GM12878 (cell line): ENCODE measurements at regions not wholly inside any gene's neighbourhood (a gene's known extent, or its start where the extent isn't known, plus 50 kb on each side); places are given as distances from the start of the nearest gene placed in this dataset.

Experiments
- ATAC-seq: fragments of 200-7000 bp; cut with Tn5 transposase; 3 replicates; pipeline ENCODE4 v1.9.1; 2020; ENCODE audit warnings: mild to moderate bottlenecking, moderate library complexity
- BruUV-seq: library from RNA; stranded (reverse); fragments of 400-500 nt; replicated peaks from 2 replicates; lab custom pipeline; 2021; lab: Mats Ljungman, UMichigan
- CTCF ChIA-PET: fragments of 300-600 bp; sonication (Branson Sonifier 250); formaldehyde crosslinking; extraction: SDS; loops from one replicate; lab custom pipeline; 2021; ENCODE audit warnings: inconsistent platforms; lab: Yijun Ruan, JAX
- POLR2A ChIA-PET: fragments of 350-600 bp; formaldehyde crosslinking; extraction: SDS; loops from one replicate; lab custom pipeline; 2021; ENCODE audit warnings: inconsistent platforms; lab: Charles Lee
- RAD21 ChIA-PET: fragments of 300-600 bp; sonication (Branson Sonifier 250); formaldehyde crosslinking; loops from one replicate; lab custom pipeline; 2023; ENCODE audit warnings: antibody characterized with exemption; ENCODE audit not compliant: unreplicated experiment; lab: Charles Lee
- SMC1A ChIA-PET: fragments of 300-600 bp; sonication (Branson Sonifier 250); formaldehyde crosslinking; loops from one replicate; lab custom pipeline; 2023; ENCODE audit not compliant: unreplicated experiment, uncharacterized antibody; lab: Charles Lee
- DNase-seq: peaks from one replicate; pipeline ENCODE4 v3.0.0-alpha.2; 2011; ENCODE audit warnings: low read depth, low spot score
- FAIRE-seq: peaks from 3 replicates; lab custom pipeline; 2011; peaks lifted over from hg19 to GRCh38; lab: Jason Lieb, UNC
- H2AFZ ChIP-seq: 2 replicates; pipeline ENCODE4 v1.6.0; 2011; ENCODE audit warnings: low read depth, low read length, control low read depth; ENCODE audit not compliant: control insufficient read depth
- H3K27ac ChIP-seq: 2 replicates; pipeline ENCODE4 v1.5.1; 2011; ENCODE audit warnings: control low read depth; ENCODE audit not compliant: control insufficient read depth, insufficient read depth
- H3K27me3 ChIP-seq, 2 experiments: replicated peaks in 1 of 2; 2 replicates each; pipeline versions ENCODE4 v1.6.0 to v1.6.1; 2011; ENCODE audit warnings: low read length in 1 of 2; ENCODE audit not compliant: control insufficient read depth in 2 of 2, insufficient read depth in 2 of 2
- H3K36me3 ChIP-seq, 2 experiments: 2 replicates each; pipeline ENCODE4 v1.5.1; 2011; ENCODE audit warnings: low read length in 1 of 2; ENCODE audit not compliant: control insufficient read depth in 2 of 2, insufficient read depth in 2 of 2
- H3K4me1 ChIP-seq: 2 replicates; pipeline ENCODE4 v1.6.1; 2011; ENCODE audit warnings: mild to moderate bottlenecking, low read length, moderate library complexity, mixed read lengths; ENCODE audit not compliant: control insufficient read depth, insufficient read depth
- H3K4me2 ChIP-seq: 2 replicates; pipeline ENCODE4 v1.6.0; 2011; ENCODE audit warnings: control low read depth; ENCODE audit not compliant: control insufficient read depth, insufficient read depth
- H3K4me3 ChIP-seq: fragments of 200-600 bp; sonication (generic); 2 replicates; pipeline ENCODE4 v1.5.1; 2016
- H3K79me2 ChIP-seq: 2 replicates; pipeline ENCODE4 v1.6.0; 2011; ENCODE audit warnings: low read length; ENCODE audit not compliant: control insufficient read depth, insufficient read depth
- H3K9ac ChIP-seq: 2 replicates; pipeline ENCODE4 v1.8.0; 2011; ENCODE audit warnings: low read length, control low read depth, mixed read lengths; ENCODE audit not compliant: control insufficient read depth, insufficient read depth
- H3K9me3 ChIP-seq: replicated peaks from 3 replicates; pipeline ENCODE4 v1.5.1; 2011; ENCODE audit warnings: mild to moderate bottlenecking, low read length; ENCODE audit not compliant: control insufficient read depth, insufficient read depth
- H4K20me1 ChIP-seq: 2 replicates; pipeline ENCODE4 v1.6.0; 2011; ENCODE audit not compliant: control insufficient read depth, insufficient read depth
- CBFB ChIP-seq: IDR thresholded peaks from 2 replicates; pipeline ENCODE4 v1.6.1; 2016; ENCODE audit warnings: antibody characterized with exemption, low read depth
- E2F4 ChIP-seq: IDR thresholded peaks from 2 replicates; pipeline ENCODE4 v1.6.1; 2012; ENCODE audit warnings: low read depth, low read length, improper control_type of control experiment
- FOS ChIP-seq: IDR thresholded peaks from 3 replicates; pipeline ENCODE4 v1.6.1; 2011; ENCODE audit warnings: borderline replicate concordance; ENCODE audit not compliant: insufficient read length; ENCODE audit errors: extremely low read depth
- LARP7 ChIP-seq: fragments of 450-650 bp; IDR thresholded peaks from 2 replicates; pipeline ENCODE4 v1.6.1; 2017; ENCODE audit warnings: mild to moderate bottlenecking
- MEF2A ChIP-seq: IDR thresholded peaks from 2 replicates; pipeline ENCODE4 v1.6.1; 2011; ENCODE audit warnings: low read depth, mild to moderate bottlenecking, low read length, moderate library complexity; ENCODE audit not compliant: insufficient read depth
- MEF2B ChIP-seq: fragments of 450-650 bp; IDR thresholded peaks from 2 replicates; pipeline ENCODE4 v1.6.1; 2018; ENCODE audit warnings: mild to moderate bottlenecking, moderate library complexity; ENCODE audit not compliant: partially characterized antibody, poor library complexity, severe bottlenecking
- MLLT1 ChIP-seq: fragments of 450-650 bp; IDR thresholded peaks from 2 replicates; pipeline ENCODE4 v1.6.1; 2016; ENCODE audit warnings: mild to moderate bottlenecking
- NFYA ChIP-seq: IDR thresholded peaks from 2 replicates; pipeline ENCODE4 v1.6.1; 2011; ENCODE audit warnings: low read depth, mild to moderate bottlenecking, low read length, improper control_type of control experiment, borderline replicate concordance
- NR2C2 ChIP-seq: IDR thresholded peaks from 2 replicates; pipeline ENCODE4 v1.6.1; 2011; ENCODE audit warnings: borderline replicate concordance, low read depth; ENCODE audit not compliant: control insufficient read depth, insufficient read length
- PML ChIP-seq: IDR thresholded peaks from 2 replicates; pipeline ENCODE4 v1.6.1; 2012; ENCODE audit warnings: low read length, inconsistent platforms
- RAD51 ChIP-seq: fragments of 450-650 bp; IDR thresholded peaks from 2 replicates; pipeline ENCODE4 v1.6.1; 2016; ENCODE audit warnings: moderate library complexity, mild to moderate bottlenecking, inconsistent platforms
- SIN3A ChIP-seq: IDR thresholded peaks from 2 replicates; pipeline ENCODE4 v1.6.1; 2012; ENCODE audit warnings: low read depth, low read length, improper control_type of control experiment
- SMARCA5 ChIP-seq: fragments of 450-650 bp; IDR thresholded peaks from 2 replicates; pipeline ENCODE4 v1.6.1; 2017; ENCODE audit warnings: mild to moderate bottlenecking
- SREBF2 ChIP-seq: IDR thresholded peaks from 2 replicates; pipeline ENCODE4 v1.6.1; 2012; ENCODE audit warnings: mild to moderate bottlenecking, low read length
- ZNF24 ChIP-seq: fragments of 450-650 bp; IDR thresholded peaks from 2 replicates; pipeline ENCODE4 v1.6.1; 2017; ENCODE audit warnings: antibody characterized with exemption, mild to moderate bottlenecking
- WGBS: methylation state at CpG from one replicate; pipeline ENCODE4 v1.1.6; 2016; ENCODE audit warnings: low lambda C conversion rate; ENCODE audit not compliant: insufficient replicate concordance, insufficient coverage; ENCODE audit errors: missing lambda C conversion rate; 5-methylcytosine and 5-hydroxymethylcytosine counted together
- in situ Hi-C: fragments of 300-500 bp; cut with MboI; formaldehyde crosslinking; loops from 9 replicates; pipeline ENCODE4 v1.14.3; 2018; ENCODE audit warnings: mixed read lengths
- intact Hi-C: fragments of 100-400 bp; cut with micrococcal nuclease; formaldehyde crosslinking; loops from one replicate; pipeline ENCODE4 v1.14.2; 2022; ENCODE audit not compliant: unreplicated experiment

GRCh38 chr12:19718401-19718800, 279.1 kb downstream of the AEBP2 start:
- DNase-seq (no peak), ATAC-seq (no peak), FAIRE-seq (no peak)
- no peaks in the 10 kb centered on the region for H3K36me3 ChIP-seq
- BruUV-seq: no TSS peak
- 7% methylated on average over 2 of the region's 2 CpGs for WGBS
- no peak overlapping the region for H3K4me2 ChIP-seq
- no peak overlapping the region for H3K27ac ChIP-seq
- H3K4me1 ChIP-seq: no peaks in the 10 kb centered on the region
- no peaks in the 10 kb centered on the region for H3K79me2 ChIP-seq
- ChIA-PET SMC1A (interaction anchor here (0.5 to 1.6 kb wide), 3 partner anchors 27 to 198 kb away, joined by 3 read pairs; no protein-coding TSS in a partner anchor), CTCF (interaction anchor here (1.2 kb wide), 1 partner anchor 21 kb away, joined by 5 read pairs; no protein-coding TSS in a partner anchor), RAD21 (no interaction called here), POLR2A (no interaction called here)
- H3K9me3 ChIP-seq: no peaks in the 10 kb centered on the region
- H3K4me3 ChIP-seq: no peak overlapping the region
- in situ Hi-C loops: no loop called here
- no peak overlapping the region for H2AFZ ChIP-seq
- H4K20me1 ChIP-seq: no peaks in the 10 kb centered on the region
- TF ChIP-seq SMARCA5 (no peak), PML (no peak), SREBF2 (no peak), LARP7 (no peak), E2F4 (no peak), ZNF24 (no peak), MEF2B (no peak), MEF2A (no peak), MLLT1 (no peak), NFYA (no peak), NR2C2 (no peak), RAD51 (no peak), SIN3A (no peak), CBFB (no peak), FOS (no peak)
- no peak overlapping the region for H3K9ac ChIP-seq
- no peaks in the 10 kb centered on the region for H3K27me3 ChIP-seq
- intact Hi-C loops: no loop called here
